ENCODE measurements at regions not wholly inside any gene's neighbourhood (a gene's known extent, or its start where the extent isn't known, plus 50 kb on each side); places are given as distances from the start of the nearest gene placed in this dataset.
A peak's percentile ranks its signal among the peaks of the same experiment; 100 is the strongest.

DNA sequence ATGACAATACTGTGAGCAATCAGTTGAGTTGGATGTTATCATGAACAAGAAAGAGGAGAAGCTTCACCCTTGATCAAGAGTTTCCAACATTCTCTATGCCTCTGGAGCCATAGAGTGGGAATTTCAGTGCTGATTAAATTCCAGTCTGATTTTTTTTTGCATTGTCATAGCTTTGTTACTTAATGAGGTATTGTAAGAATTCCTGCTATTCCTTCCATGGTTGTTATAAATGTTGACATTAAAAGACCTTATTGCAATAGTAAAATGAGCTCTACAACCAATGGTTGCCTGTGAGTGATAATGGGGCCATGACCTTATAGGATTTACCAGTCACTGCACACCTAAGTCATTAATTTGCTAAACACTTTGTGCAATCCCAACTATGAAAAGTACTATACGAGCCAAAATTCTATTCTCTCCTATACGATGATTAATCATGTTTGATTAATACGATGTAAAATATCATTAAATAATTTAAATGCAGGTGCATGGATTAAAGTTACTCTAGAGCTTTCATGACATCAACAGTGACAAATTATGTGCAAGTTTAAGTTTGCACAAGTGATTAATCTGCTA lies 353.2 kb upstream of the KLF6 start:
- H3K4me3 ChIP-seq, result no peak overlapping the region
- no peak for DNase-seq

DNA sequence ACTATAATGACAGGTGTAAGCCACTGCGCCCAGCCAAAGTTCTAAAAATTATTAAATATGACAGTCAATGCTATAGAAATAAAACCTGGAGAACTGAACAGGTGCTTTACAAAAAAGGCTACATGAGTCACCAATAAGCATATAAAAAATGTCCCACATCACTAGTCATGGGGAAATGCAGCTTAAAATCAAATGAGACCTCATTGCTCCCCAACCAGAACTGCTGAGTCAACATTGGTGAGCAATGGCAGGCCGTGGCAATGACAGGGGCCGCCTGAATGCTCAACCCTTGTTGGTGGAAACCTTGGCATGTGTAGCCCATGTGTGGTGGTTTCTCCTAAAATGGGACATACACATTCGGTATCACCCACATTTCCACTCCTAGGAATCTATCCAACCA lies 352.3 kb upstream of the KLF6 start:
- TF ChIP-seq, protein P1, sequence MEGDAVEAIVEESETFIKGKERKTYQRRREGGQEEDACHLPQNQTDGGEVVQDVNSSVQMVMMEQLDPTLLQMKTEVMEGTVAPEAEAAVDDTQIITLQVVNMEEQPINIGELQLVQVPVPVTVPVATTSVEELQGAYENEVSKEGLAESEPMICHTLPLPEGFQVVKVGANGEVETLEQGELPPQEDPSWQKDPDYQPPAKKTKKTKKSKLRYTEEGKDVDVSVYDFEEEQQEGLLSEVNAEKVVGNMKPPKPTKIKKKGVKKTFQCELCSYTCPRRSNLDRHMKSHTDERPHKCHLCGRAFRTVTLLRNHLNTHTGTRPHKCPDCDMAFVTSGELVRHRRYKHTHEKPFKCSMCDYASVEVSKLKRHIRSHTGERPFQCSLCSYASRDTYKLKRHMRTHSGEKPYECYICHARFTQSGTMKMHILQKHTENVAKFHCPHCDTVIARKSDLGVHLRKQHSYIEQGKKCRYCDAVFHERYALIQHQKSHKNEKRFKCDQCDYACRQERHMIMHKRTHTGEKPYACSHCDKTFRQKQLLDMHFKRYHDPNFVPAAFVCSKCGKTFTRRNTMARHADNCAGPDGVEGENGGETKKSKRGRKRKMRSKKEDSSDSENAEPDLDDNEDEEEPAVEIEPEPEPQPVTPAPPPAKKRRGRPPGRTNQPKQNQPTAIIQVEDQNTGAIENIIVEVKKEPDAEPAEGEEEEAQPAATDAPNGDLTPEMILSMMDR (IDR thresholded peaks at IDR 0.05 in 8 of 11, conservative IDR thresholded peaks at IDR 0.05 in 3 of 11), result no peak
- TF ChIP-seq POLR2AphosphoS5 (IDR thresholded peaks at IDR 0.05) (no peak), POLR2A (IDR thresholded peaks at IDR 0.05) (no peak)
- intact Hi-C loops (cut with DNase I; ENCODE audit: low total_unique reads), result no loop called here
- WGBS, 5 donors, result 80 to 91% (median 87%) methylated on average over 4 of the region's 4 CpGs
- Histone ChIP-seq H3K36me3 (no peaks in the 10 kb centered on the region), H3K9me3 (peaks cover 5 to 32% (median 25%) of the 10 kb centered on the region in 8 donors), H3K4me3 (no peak overlapping the region), H3K27ac (no peak overlapping the region), H3K4me1 (peaks cover 4 to 25% (median 12%) of the 10 kb centered on the region in 6 donors), H3K27me3 (replicated peaks in 1 of 7) (no peaks in the 10 kb centered on the region)
- no peak for DNase-seq

More for the DNA sequence above, 353.2 kb upstream of the KLF6 start:
- H3K9me3 ChIP-seq, result peaks cover 5 to 32% (median 25%) of the 10 kb centered on the region in 8 donors
- no peak overlapping the region for H3K27ac ChIP-seq
- peaks cover 0 to 16% (median 8%) of the 10 kb centered on the region in 6 donors for H3K4me1 ChIP-seq
- no peaks in the 10 kb centered on the region for H3K27me3 ChIP-seq (replicated peaks in 1 of 7)
- WGBS, 5 donors, result 92 to 97% (median 95%) methylated on average over 3 of the region's 3 CpGs
- TF ChIP-seq POLR2A (IDR thresholded peaks at IDR 0.05), result no peak
- TF ChIP-seq, protein P1 (IDR thresholded peaks at IDR 0.05 in 8 of 11, conservative IDR thresholded peaks at IDR 0.05 in 3 of 11), result no peak
- TF ChIP-seq POLR2AphosphoS5 (IDR thresholded peaks at IDR 0.05), result no peak
- intact Hi-C loops (cut with DNase I; ENCODE audit: low total_unique reads), result no loop called here
- H3K36me3 ChIP-seq, result no peaks in the 10 kb centered on the region

DNA sequence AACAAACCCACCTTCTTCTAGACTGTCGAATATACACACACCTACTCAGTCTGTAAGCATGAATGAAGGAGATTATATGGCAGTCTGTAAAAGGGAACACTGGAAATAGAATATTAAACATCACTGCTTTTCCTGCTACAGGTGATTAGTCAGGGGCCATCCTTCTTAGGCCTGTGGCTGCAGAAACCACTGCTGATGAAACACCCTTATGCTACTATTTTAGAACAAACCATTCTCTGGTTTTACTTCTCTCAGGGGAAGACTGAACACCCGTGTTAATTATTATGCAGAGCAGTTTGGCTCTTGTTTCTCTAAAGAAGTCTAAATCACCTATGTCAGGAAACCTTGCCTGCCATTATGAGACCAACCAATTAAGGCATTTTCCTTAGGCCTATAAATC lies 351.1 kb upstream of the KLF6 start:
- whole genome bisulfite sequencing, 5 donors, result 43 to 63% (median 50%) methylated on average over 2 of the region's 2 CpGs
- Histone ChIP-seq H3K27me3 (replicated peaks in 1 of 7) (no peaks in the 10 kb centered on the region), H3K36me3 (no peaks in the 10 kb centered on the region), H3K27ac (no peak overlapping the region), H3K4me1 (peaks cover 14 to 37% (median 22%) of the 10 kb centered on the region in 6 donors), H3K9me3 (peaks cover 5 to 22% (median 18%) of the 10 kb centered on the region in 8 donors), H3K4me3 (no peak overlapping the region)
- intact Hi-C loops (cut with DNase I; ENCODE audit: low total_unique reads), result no loop called here
- DNase-seq, result no peak
- TF ChIP-seq POLR2A (IDR thresholded peaks at IDR 0.05) (no peak), POLR2AphosphoS5 (IDR thresholded peaks at IDR 0.05) (no peak)
- TF ChIP-seq, protein P1 (IDR thresholded peaks at IDR 0.05 in 8 of 11, conservative IDR thresholded peaks at IDR 0.05 in 3 of 11), result no peak

DNA sequence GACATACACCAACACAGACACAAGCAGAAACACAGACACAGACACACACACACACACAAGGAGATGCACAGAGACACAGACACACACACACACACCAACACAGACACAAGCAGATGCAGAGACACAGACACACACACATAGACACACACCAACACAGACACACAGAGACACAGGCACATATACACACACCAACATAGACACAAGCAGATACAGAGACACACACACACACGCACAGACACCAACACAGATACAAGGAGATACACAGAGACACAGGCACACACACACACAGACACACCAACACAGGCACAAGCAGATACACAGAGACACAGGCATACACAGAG lies 347.2 kb upstream of the KLF6 start:
- TF ChIP-seq, protein P1 (IDR thresholded peaks at IDR 0.05 in 8 of 11, conservative IDR thresholded peaks at IDR 0.05 in 3 of 11), result no peak
- TF ChIP-seq POLR2A (IDR thresholded peaks at IDR 0.05) (no peak), POLR2AphosphoS5 (IDR thresholded peaks at IDR 0.05) (no peak)
- WGBS, 5 donors, result 73 to 89% (median 84%) methylated on average over 1 of the region's 1 CpG
- H3K27ac ChIP-seq, result peak overlapping the region in 7 of 8 donors; percentile 68 to 87 (median 79)

More for the DNA sequence above, 347.2 kb upstream of the KLF6 start:
- no peak for DNase-seq
- Histone ChIP-seq H3K36me3 (no peaks in the 10 kb centered on the region), H3K27me3 (replicated peaks in 1 of 7) (no peaks in the 10 kb centered on the region), H3K9me3 (no peaks in the 10 kb centered on the region), H3K4me3 (no peak overlapping the region), H3K4me1 (peaks cover 35 to 76% (median 58%) of the 10 kb centered on the region in 6 donors)
- intact Hi-C loops (cut with DNase I; ENCODE audit: low total_unique reads), result no loop called here
